Loucy (cell line): ENCODE measurements at regions not wholly inside any gene's neighbourhood (a gene's known extent, or its start where the extent isn't known, plus 50 kb on each side); places are given as distances from the start of the nearest gene placed in this dataset.

ENCODE experiments used
- CTCF ChIP-seq: fragments of 200-600 bp; sonication (generic); conservative IDR thresholded peaks from 2 replicates; pipeline ENCODE4 v1.5.1; 2014; ENCODE audit warnings: mild to moderate bottlenecking, antibody characterized with exemption, low read length
- EZH2phosphoT487 ChIP-seq: fragments of 200-600 bp; IDR thresholded peaks from 2 replicates; pipeline ENCODE4 v1.6.1; 2018; ENCODE audit warnings: antibody characterized with exemption, mild to moderate bottlenecking, moderate library complexity, borderline replicate concordance

- TF ChIP-seq CTCF: no peak
- no peak for TF ChIP-seq EZH2phosphoT487
These were observed 126.6 kb upstream of the TMEM161B start for GRCh38 chr5:88395264-88395663.
